Liver (tissue), 8 donors: ENCODE measurements at regions not wholly inside any gene's neighbourhood (a gene's known extent, or its start where the extent isn't known, plus 50 kb on each side); places are given as distances from the start of the nearest gene placed in this dataset.

Experiments
- DNase-seq: peaks from one replicate; pipeline ENCODE4 v3.0.0-alpha.2; 2017; ENCODE audit warnings: low spot score
- H3K27ac ChIP-seq, 2 donors: one replicate each; pipeline ENCODE4 v1.7.0; 2013; ENCODE audit warnings: inconsistent platforms in 2 of 2, low read length in 2 of 2, control low read depth in 1 of 2, low read depth in 1 of 2, mild to moderate bottlenecking in 1 of 2
- H3K27me3 ChIP-seq, 4 donors: one replicate each; pipeline versions ENCODE4 v1.6.1 to v1.7.0; 2013; ENCODE audit warnings: low read length in 3 of 4, inconsistent platforms in 1 of 4, mild to moderate bottlenecking in 1 of 4, moderate library complexity in 1 of 4; ENCODE audit not compliant: control insufficient read depth in 4 of 4, insufficient read depth in 4 of 4
- H3K36me3 ChIP-seq, 4 donors: one replicate each; pipeline versions ENCODE4 v1.6.1 to v1.7.0; 2013; ENCODE audit warnings: low read length in 3 of 4, mild to moderate bottlenecking in 3 of 4, low read depth in 1 of 4, moderate library complexity in 1 of 4; ENCODE audit not compliant: control insufficient read depth in 4 of 4, insufficient read depth in 3 of 4
- H3K4me1 ChIP-seq, 4 donors: one replicate each; pipeline versions ENCODE4 v1.6.1 to v1.7.0; 2013; ENCODE audit warnings: low read length in 3 of 4, mild to moderate bottlenecking in 3 of 4, moderate library complexity in 1 of 4; ENCODE audit not compliant: control insufficient read depth in 4 of 4, insufficient read depth in 4 of 4
- H3K4me3 ChIP-seq, 3 donors: one replicate each; pipeline versions ENCODE4 v1.6.1 to v1.7.0; 2013; ENCODE audit warnings: low read length in 3 of 3, control low read depth in 1 of 3, low read depth in 1 of 3, mild to moderate bottlenecking in 1 of 3
- H3K9ac ChIP-seq, 2 donors: one replicate each; pipeline ENCODE4 v1.7.0; 2013; ENCODE audit warnings: low read length in 2 of 2, mild to moderate bottlenecking in 2 of 2, moderate library complexity in 2 of 2, control low read depth in 1 of 2, low read depth in 1 of 2
- H3K9me3 ChIP-seq, 4 donors: one replicate each; pipeline versions ENCODE4 v1.6.1 to v1.7.0; 2013; ENCODE audit warnings: low read length in 3 of 4; ENCODE audit not compliant: control insufficient read depth in 4 of 4
- ATF3 ChIP-seq: IDR thresholded peaks from 2 replicates; pipeline ENCODE4 v1.6.1; 2016; ENCODE audit warnings: antibody characterized with exemption
- CTCF ChIP-seq: fragments of 150-350 bp; IDR thresholded peaks from 2 replicates; pipeline ENCODE4 v1.5.1; 2017; ENCODE audit warnings: improper control_type of control experiment, low read depth, low read length; ENCODE audit not compliant: missing input control
- EGR1 ChIP-seq, 2 donors: IDR thresholded peaks; 2 replicates each; pipeline ENCODE4 v1.6.1; 2016 to 2018; ENCODE audit warnings: antibody characterized with exemption in 2 of 2, low read depth in 2 of 2
- FOXA1 ChIP-seq: IDR thresholded peaks from 2 replicates; pipeline ENCODE4 v1.6.1; 2016; ENCODE audit warnings: antibody characterized with exemption
- FOXA2 ChIP-seq: IDR thresholded peaks from 2 replicates; pipeline ENCODE4 v1.6.1; 2016; ENCODE audit warnings: antibody characterized with exemption
- GABPA ChIP-seq, 2 donors: IDR thresholded peaks in 1 of 2; conservative IDR thresholded peaks in 1 of 2; 2 replicates each; pipeline ENCODE4 v1.6.1; 2016; ENCODE audit warnings: antibody characterized with exemption in 2 of 2, mild to moderate bottlenecking in 1 of 2, moderate library complexity in 1 of 2
- HNF4A ChIP-seq, 2 donors: conservative IDR thresholded peaks; 2 replicates each; pipeline ENCODE4 v1.6.1; 2016; ENCODE audit warnings: antibody characterized with exemption in 2 of 2, mild to moderate bottlenecking in 2 of 2
- HNF4G ChIP-seq: IDR thresholded peaks from 2 replicates; pipeline ENCODE4 v1.6.1; 2016; ENCODE audit warnings: antibody characterized with exemption
- JUND ChIP-seq, 2 donors: IDR thresholded peaks; 2 replicates each; pipeline ENCODE4 v1.6.1; 2016; ENCODE audit warnings: antibody characterized with exemption in 2 of 2
- NR2F2 ChIP-seq: IDR thresholded peaks from 2 replicates; pipeline ENCODE4 v1.6.1; 2016; ENCODE audit warnings: antibody characterized with exemption
- RAD21 ChIP-seq, 2 donors: IDR thresholded peaks; 2 replicates each; pipeline ENCODE4 v1.6.1; 2016; ENCODE audit warnings: antibody characterized with exemption in 2 of 2, mild to moderate bottlenecking in 2 of 2
- REST ChIP-seq: IDR thresholded peaks from 2 replicates; pipeline ENCODE4 v1.6.1; 2016; ENCODE audit warnings: antibody characterized with exemption, mild to moderate bottlenecking
- RXRA ChIP-seq, 2 donors: IDR thresholded peaks; 2 replicates each; pipeline ENCODE4 v1.6.1; 2017 to 2018; ENCODE audit warnings: antibody characterized with exemption in 2 of 2, mild to moderate bottlenecking in 1 of 2
- SP1 ChIP-seq: IDR thresholded peaks from 2 replicates; pipeline ENCODE4 v1.6.1; 2018; ENCODE audit warnings: antibody characterized with exemption, mild to moderate bottlenecking
- TAF1 ChIP-seq: conservative IDR thresholded peaks from 2 replicates; pipeline ENCODE4 v1.6.1; 2016; ENCODE audit warnings: antibody characterized with exemption, mild to moderate bottlenecking
- YY1 ChIP-seq: IDR thresholded peaks from 2 replicates; pipeline ENCODE4 v1.6.1; 2016; ENCODE audit warnings: antibody characterized with exemption, mild to moderate bottlenecking
- WGBS: extraction: QIAGEN DNeasy Blood & Tissue Kit; methylation state at CpG from one replicate; pipeline ENCODE4 v1.1.7; 2013; 5-methylcytosine and 5-hydroxymethylcytosine counted together
- TF ChIP-seq, protein P1 (sequence below): IDR thresholded peaks from 2 replicates; pipeline ENCODE4 v1.6.1; 2016; ENCODE audit warnings: antibody characterized with exemption
- TF ChIP-seq, protein P2 (sequence below): IDR thresholded peaks from 2 replicates; pipeline ENCODE4 v1.6.1; 2016; ENCODE audit warnings: antibody characterized with exemption
- donor health status: healthy.
- donor health status: healthy.
- donor health status: healthy.
- donor health status: healthy.
- donor health status: healthy.

DNA sequence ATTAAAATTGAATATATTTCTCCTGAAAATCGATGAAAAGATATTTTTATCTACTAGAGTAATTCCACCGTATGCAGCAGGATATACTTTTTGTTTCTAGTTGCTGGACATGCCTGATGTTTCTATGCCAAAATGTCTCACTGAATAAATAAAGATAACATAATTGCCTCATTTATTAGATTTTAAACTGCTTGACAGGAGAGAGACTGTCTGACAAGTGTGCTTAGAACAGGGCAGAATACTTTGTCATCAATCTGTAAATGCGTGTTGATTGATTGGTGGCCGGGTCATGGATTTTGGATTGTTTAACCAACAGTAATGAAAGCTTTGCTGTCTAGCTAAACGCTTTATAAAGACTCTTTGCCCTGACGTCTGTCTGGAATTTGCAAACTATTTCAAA lies 339.0 kb downstream of the CHRM3 start (continued):
- TF ChIP-seq HNF4A (conservative IDR thresholded peaks at IDR 0.05) (no peak), FOXA2 (no peak)

GRCh38 chr1:239725933-239726332 lies 339.6 kb downstream of the CHRM3 start:
- no peaks in the 10 kb centered on the region for H3K4me1 ChIP-seq
- no peak overlapping the region for H3K9ac ChIP-seq
- H3K27me3 ChIP-seq = peaks cover 0 to 2% (median 0%) of the 10 kb centered on the region in 4 donors
- WGBS = 77% methylated on average over 5 of the region's 5 CpGs
- no peak for DNase-seq
- H3K27ac ChIP-seq = no peak overlapping the region
- no peaks in the 10 kb centered on the region for H3K36me3 ChIP-seq
- no peak for TF ChIP-seq FOXA1
- TF ChIP-seq NR2F2 = no peak
- no peak for TF ChIP-seq SP1
- no peaks in the 10 kb centered on the region for H3K9me3 ChIP-seq
- H3K4me3 ChIP-seq = no peak overlapping the region

- Histone ChIP-seq H3K4me3 (no peak overlapping the region), H3K9me3 (no peaks in the 10 kb centered on the region), H3K4me1 (no peaks in the 10 kb centered on the region), H3K27ac (no peak overlapping the region), H3K36me3 (no peaks in the 10 kb centered on the region), H3K9ac (no peak overlapping the region), H3K27me3 (peaks cover 0 to 2% (median 0%) of the 10 kb centered on the region in 4 donors)
- WGBS = 68% methylated on average over 2 of the region's 2 CpGs
- DNase-seq = no peak
- TF ChIP-seq, protein P1, sequence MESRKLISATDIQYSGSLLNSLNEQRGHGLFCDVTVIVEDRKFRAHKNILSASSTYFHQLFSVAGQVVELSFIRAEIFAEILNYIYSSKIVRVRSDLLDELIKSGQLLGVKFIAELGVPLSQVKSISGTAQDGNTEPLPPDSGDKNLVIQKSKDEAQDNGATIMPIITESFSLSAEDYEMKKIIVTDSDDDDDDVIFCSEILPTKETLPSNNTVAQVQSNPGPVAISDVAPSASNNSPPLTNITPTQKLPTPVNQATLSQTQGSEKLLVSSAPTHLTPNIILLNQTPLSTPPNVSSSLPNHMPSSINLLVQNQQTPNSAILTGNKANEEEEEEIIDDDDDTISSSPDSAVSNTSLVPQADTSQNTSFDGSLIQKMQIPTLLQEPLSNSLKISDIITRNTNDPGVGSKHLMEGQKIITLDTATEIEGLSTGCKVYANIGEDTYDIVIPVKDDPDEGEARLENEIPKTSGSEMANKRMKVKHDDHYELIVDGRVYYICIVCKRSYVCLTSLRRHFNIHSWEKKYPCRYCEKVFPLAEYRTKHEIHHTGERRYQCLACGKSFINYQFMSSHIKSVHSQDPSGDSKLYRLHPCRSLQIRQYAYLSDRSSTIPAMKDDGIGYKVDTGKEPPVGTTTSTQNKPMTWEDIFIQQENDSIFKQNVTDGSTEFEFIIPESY = no peak
- TF ChIP-seq RXRA (IDR thresholded peaks at IDR 0.05) (no peak), RAD21 (IDR thresholded peaks at IDR 0.05) (no peak), FOXA1 (no peak), CTCF (no peak), NR2F2 (no peak), YY1 (no peak), JUND (IDR thresholded peaks at IDR 0.05) (no peak), TAF1 (no peak), GABPA (IDR thresholded peaks at IDR 0.05 in 1 of 2, conservative IDR thresholded peaks at IDR 0.05 in 1 of 2) (no peak), HNF4A (conservative IDR thresholded peaks at IDR 0.05) (no peak), REST (no peak), HNF4G (no peak), ATF3 (no peak), FOXA2 (no peak), EGR1 (IDR thresholded peaks at IDR 0.05; ENCODE audit: low read depth in 2 of 2) (no peak), SP1 (no peak)
- TF ChIP-seq, protein P2, sequence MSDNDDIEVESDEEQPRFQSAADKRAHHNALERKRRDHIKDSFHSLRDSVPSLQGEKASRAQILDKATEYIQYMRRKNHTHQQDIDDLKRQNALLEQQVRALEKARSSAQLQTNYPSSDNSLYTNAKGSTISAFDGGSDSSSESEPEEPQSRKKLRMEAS = no peak
Observed at GRCh38 chr1:239730378-239730777, 344.0 kb downstream of the CHRM3 start.
